Glutamatergic neuron (in vitro differentiated cells): ENCODE measurements at regions not wholly inside any gene's neighbourhood (a gene's known extent, or its start where the extent isn't known, plus 50 kb on each side); places are given as distances from the start of the nearest gene placed in this dataset.

Experiments
- DNase-seq: peaks from one replicate; pipeline ENCODE4 v3.0.0; 2022
- H3K27ac Mint-ChIP-seq: one replicate; pipeline ENCODE4 v1.8.0; 2020; ENCODE audit warnings: mild to moderate bottlenecking, mixed read lengths, inconsistent platforms; ENCODE audit not compliant: unreplicated experiment
- H3K27me3 Mint-ChIP-seq: one replicate; pipeline ENCODE4 v1.8.0; 2020; ENCODE audit warnings: mild to moderate bottlenecking, moderate library complexity, mixed read lengths, inconsistent platforms; ENCODE audit not compliant: unreplicated experiment
- H3K36me3 Mint-ChIP-seq: one replicate; pipeline ENCODE4 v1.8.0; 2020; ENCODE audit warnings: mild to moderate bottlenecking, mixed read lengths, inconsistent platforms; ENCODE audit not compliant: unreplicated experiment
- H3K4me1 Mint-ChIP-seq: one replicate; pipeline ENCODE4 v1.8.0; 2020; ENCODE audit warnings: mild to moderate bottlenecking, low read depth, mixed read lengths, inconsistent platforms; ENCODE audit not compliant: unreplicated experiment
- H3K4me3 Mint-ChIP-seq: one replicate; pipeline ENCODE4 v1.8.0; 2020; ENCODE audit warnings: mild to moderate bottlenecking, mixed read lengths, inconsistent platforms; ENCODE audit not compliant: unreplicated experiment
- H3K9me3 Mint-ChIP-seq: one replicate; pipeline ENCODE4 v1.8.0; 2020; ENCODE audit warnings: mild to moderate bottlenecking, moderate library complexity, mixed read lengths, inconsistent platforms; ENCODE audit not compliant: unreplicated experiment
- CTCF ChIP-seq: fragments of 200-600 bp; sonication (generic); IDR thresholded peaks from one replicate; pipeline ENCODE4 v1.5.0; 2021; ENCODE audit not compliant: partially characterized antibody, unreplicated experiment

- H3K4me3 Mint-ChIP-seq, result no peak overlapping the region
- H3K36me3 Mint-ChIP-seq, result peaks cover 10% of the 10 kb centered on the region
- H3K9me3 Mint-ChIP-seq, result no peaks in the 10 kb centered on the region
- H3K27ac Mint-ChIP-seq, result no peak overlapping the region
- no peak for DNase-seq
- H3K27me3 Mint-ChIP-seq, result no peaks in the 10 kb centered on the region
- no peaks in the 10 kb centered on the region for H3K4me1 Mint-ChIP-seq
- no peak for TF ChIP-seq CTCF
Measured at GRCh38 chr3:36058404-36059030, 321.8 kb upstream of the STAC start.

- no peak for DNase-seq
- Mint-ChIP-seq H3K9me3 (no peaks in the 10 kb centered on the region), H3K27me3 (no peaks in the 10 kb centered on the region), H3K4me1 (no peaks in the 10 kb centered on the region), H3K36me3 (no peaks in the 10 kb centered on the region), H3K4me3 (no peak overlapping the region), H3K27ac (no peak overlapping the region)
- TF ChIP-seq CTCF, result no peak
Measured at GRCh38 chr3:36060950-36061349, 319.4 kb upstream of the STAC start.

GRCh38 chr3:36063992-36064391 is 316.3 kb upstream of the STAC start:
- no peak for TF ChIP-seq CTCF
- H3K27me3 Mint-ChIP-seq, result no peaks in the 10 kb centered on the region
- H3K27ac Mint-ChIP-seq, result no peak overlapping the region
- no peaks in the 10 kb centered on the region for H3K9me3 Mint-ChIP-seq
- H3K36me3 Mint-ChIP-seq, result no peaks in the 10 kb centered on the region
- H3K4me1 Mint-ChIP-seq, result no peaks in the 10 kb centered on the region
- no peak for DNase-seq
- no peak overlapping the region for H3K4me3 Mint-ChIP-seq

- DNase-seq, result no peak
- Mint-ChIP-seq H3K9me3 (no peaks in the 10 kb centered on the region), H3K4me1 (no peaks in the 10 kb centered on the region), H3K36me3 (no peaks in the 10 kb centered on the region), H3K27me3 (no peaks in the 10 kb centered on the region), H3K27ac (no peak overlapping the region), H3K4me3 (no peak overlapping the region)
- TF ChIP-seq CTCF, result no peak
Measured at GRCh38 chr3:36065321-36065720, 315.0 kb upstream of the STAC start.

GRCh38 chr3:36075491-36075890 is 304.8 kb upstream of the STAC start:
- DNase-seq, result no peak
- no peaks in the 10 kb centered on the region for H3K4me1 Mint-ChIP-seq
- H3K36me3 Mint-ChIP-seq, result no peaks in the 10 kb centered on the region
- TF ChIP-seq CTCF, result no peak
- no peak overlapping the region for H3K27ac Mint-ChIP-seq
- H3K9me3 Mint-ChIP-seq, result no peaks in the 10 kb centered on the region
- H3K4me3 Mint-ChIP-seq, result no peak overlapping the region
- no peaks in the 10 kb centered on the region for H3K27me3 Mint-ChIP-seq
